ENCODE measurements at regions not wholly inside any gene's neighbourhood (a gene's known extent, or its start where the extent isn't known, plus 50 kb on each side); places are given as distances from the start of the nearest gene placed in this dataset.

GRCh38 chr14:98714626-98715425 is 557.2 kb downstream of the BCL11B start:
- no peaks in the 10 kb centered on the region for H3K36me3 Mint-ChIP-seq
- DNase-seq (ENCODE audit: low spot score in 2 of 2) (no peak), ATAC-seq (ENCODE audit: low read depth) (no peak)
- peaks cover 10% of the 10 kb centered on the region for H3K9me3 Mint-ChIP-seq
- H3K4me1 Mint-ChIP-seq, result no peaks in the 10 kb centered on the region
- no peak overlapping the region for H3K27ac Mint-ChIP-seq
- no peak overlapping the region for H3K4me3 Mint-ChIP-seq
- H3K27me3 Mint-ChIP-seq, result no peaks in the 10 kb centered on the region

GRCh38 chr14:98716133-98716532 is 555.9 kb downstream of the BCL11B start:
- no peak overlapping the region for H3K4me3 Mint-ChIP-seq
- no peaks in the 10 kb centered on the region for H3K4me1 Mint-ChIP-seq
- H3K36me3 Mint-ChIP-seq, result no peaks in the 10 kb centered on the region
- H3K9me3 Mint-ChIP-seq, result peaks cover 6% of the 10 kb centered on the region
- DNase-seq (ENCODE audit: low spot score in 2 of 2) (no peak), ATAC-seq (ENCODE audit: low read depth) (no peak)
- H3K27ac Mint-ChIP-seq, result no peak overlapping the region
- no peaks in the 10 kb centered on the region for H3K27me3 Mint-ChIP-seq

GRCh38 chr14:98721061-98721460 is 550.9 kb downstream of the BCL11B start:
- Mint-ChIP-seq H3K36me3 (no peaks in the 10 kb centered on the region), H3K27ac (no peak overlapping the region), H3K9me3 (peaks cover 9% of the 10 kb centered on the region), H3K27me3 (no peaks in the 10 kb centered on the region), H3K4me3 (no peak overlapping the region), H3K4me1 (no peaks in the 10 kb centered on the region)
- DNase-seq (ENCODE audit: low spot score in 2 of 2), result no peak
- ATAC-seq (ENCODE audit: low read depth), result no peak

GRCh38 chr14:98724734-98725133 is 547.3 kb downstream of the BCL11B start:
- Mint-ChIP-seq H3K4me3 (no peak overlapping the region), H3K27ac (no peak overlapping the region), H3K27me3 (no peaks in the 10 kb centered on the region), H3K9me3 (peaks cover 3% of the 10 kb centered on the region), H3K4me1 (no peaks in the 10 kb centered on the region), H3K36me3 (no peaks in the 10 kb centered on the region)
- no peak for ATAC-seq (ENCODE audit: low read depth)
- no peak for DNase-seq (ENCODE audit: low spot score in 2 of 2)

GRCh38 chr14:98725191-98725590 is 546.8 kb downstream of the BCL11B start:
- Mint-ChIP-seq H3K9me3 (peaks cover 3% of the 10 kb centered on the region), H3K27ac (no peak overlapping the region), H3K27me3 (no peaks in the 10 kb centered on the region), H3K4me3 (no peak overlapping the region), H3K36me3 (no peaks in the 10 kb centered on the region), H3K4me1 (no peaks in the 10 kb centered on the region)
- DNase-seq (ENCODE audit: low spot score in 2 of 2) (no peak), ATAC-seq (ENCODE audit: low read depth) (no peak)

- Mint-ChIP-seq H3K4me1 (no peaks in the 10 kb centered on the region), H3K4me3 (no peak overlapping the region), H3K9me3 (peaks cover 3% of the 10 kb centered on the region), H3K27me3 (no peaks in the 10 kb centered on the region), H3K36me3 (no peaks in the 10 kb centered on the region), H3K27ac (no peak overlapping the region)
- DNase-seq (ENCODE audit: low spot score in 2 of 2) (no peak), ATAC-seq (ENCODE audit: low read depth) (no peak)
Observed at GRCh38 chr14:98725676-98726075, 546.3 kb downstream of the BCL11B start.

- no peak for DNase-seq (ENCODE audit: low spot score in 2 of 2)
- H3K4me3 Mint-ChIP-seq, result no peak overlapping the region
- peaks cover 4% of the 10 kb centered on the region for H3K9me3 Mint-ChIP-seq
- no peaks in the 10 kb centered on the region for H3K4me1 Mint-ChIP-seq
- ATAC-seq (ENCODE audit: low read depth), result no peak
- no peak overlapping the region for H3K27ac Mint-ChIP-seq
- no peaks in the 10 kb centered on the region for H3K27me3 Mint-ChIP-seq
- H3K36me3 Mint-ChIP-seq, result no peaks in the 10 kb centered on the region
Observed at GRCh38 chr14:98726585-98727405, 545.2 kb downstream of the BCL11B start.

GRCh38 chr14:98728024-98728423 is 544.0 kb downstream of the BCL11B start:
- H3K9me3 Mint-ChIP-seq, result peaks cover 5% of the 10 kb centered on the region
- no peaks in the 10 kb centered on the region for H3K36me3 Mint-ChIP-seq
- H3K4me3 Mint-ChIP-seq, result no peak overlapping the region
- H3K27me3 Mint-ChIP-seq, result no peaks in the 10 kb centered on the region
- H3K4me1 Mint-ChIP-seq, result no peaks in the 10 kb centered on the region
- no peak overlapping the region for H3K27ac Mint-ChIP-seq
- ATAC-seq (ENCODE audit: low read depth) (no peak), DNase-seq (ENCODE audit: low spot score in 2 of 2) (no peak)

- H3K27ac Mint-ChIP-seq, result no peak overlapping the region
Observed at GRCh38 chr14:98728836-98729235, 543.2 kb downstream of the BCL11B start.

GRCh38 chr14:98731286-98731685 is 540.7 kb downstream of the BCL11B start:
- H3K27me3 Mint-ChIP-seq, result no peaks in the 10 kb centered on the region
- no peak overlapping the region for H3K4me3 Mint-ChIP-seq
- no peak overlapping the region for H3K27ac Mint-ChIP-seq
- no peaks in the 10 kb centered on the region for H3K4me1 Mint-ChIP-seq
- H3K9me3 Mint-ChIP-seq, result peaks cover 9% of the 10 kb centered on the region
- ATAC-seq (ENCODE audit: low read depth) (no peak), DNase-seq (ENCODE audit: low spot score in 2 of 2) (no peak)
- no peaks in the 10 kb centered on the region for H3K36me3 Mint-ChIP-seq

More at GRCh38 chr14:98728836-98729235, 543.2 kb downstream of the BCL11B start:
- H3K9me3 Mint-ChIP-seq, result peaks cover 8% of the 10 kb centered on the region
- no peak for DNase-seq (ENCODE audit: low spot score in 2 of 2)
- H3K4me1 Mint-ChIP-seq, result no peaks in the 10 kb centered on the region
- no peaks in the 10 kb centered on the region for H3K36me3 Mint-ChIP-seq
- no peak for ATAC-seq (ENCODE audit: low read depth)
- H3K27me3 Mint-ChIP-seq, result no peaks in the 10 kb centered on the region
- no peak overlapping the region for H3K4me3 Mint-ChIP-seq

GRCh38 chr14:98731701-98732100 is 540.3 kb downstream of the BCL11B start:
- Mint-ChIP-seq H3K4me3 (no peak overlapping the region), H3K27me3 (no peaks in the 10 kb centered on the region), H3K27ac (no peak overlapping the region), H3K9me3 (peaks cover 9% of the 10 kb centered on the region), H3K36me3 (no peaks in the 10 kb centered on the region), H3K4me1 (no peaks in the 10 kb centered on the region)
- ATAC-seq (ENCODE audit: low read depth) (no peak), DNase-seq (ENCODE audit: low spot score in 2 of 2) (no peak)

- H3K4me1 Mint-ChIP-seq, result no peaks in the 10 kb centered on the region
- peaks cover 10% of the 10 kb centered on the region for H3K9me3 Mint-ChIP-seq
- no peaks in the 10 kb centered on the region for H3K36me3 Mint-ChIP-seq
- no peak overlapping the region for H3K4me3 Mint-ChIP-seq
- no peak for ATAC-seq (ENCODE audit: low read depth)
- H3K27me3 Mint-ChIP-seq, result no peaks in the 10 kb centered on the region
- no peak overlapping the region for H3K27ac Mint-ChIP-seq
- no peak for DNase-seq (ENCODE audit: low spot score in 2 of 2)
Observed at GRCh38 chr14:98733536-98733935, 538.5 kb downstream of the BCL11B start.

GRCh38 chr14:98736701-98737338 is 535.2 kb downstream of the BCL11B start:
- no peak overlapping the region for H3K27ac Mint-ChIP-seq
- no peaks in the 10 kb centered on the region for H3K36me3 Mint-ChIP-seq
- H3K27me3 Mint-ChIP-seq, result no peaks in the 10 kb centered on the region
- no peak for DNase-seq (ENCODE audit: low spot score in 2 of 2)
- H3K4me1 Mint-ChIP-seq, result no peaks in the 10 kb centered on the region
- H3K9me3 Mint-ChIP-seq, result peaks cover 11% of the 10 kb centered on the region
- no peak overlapping the region for H3K4me3 Mint-ChIP-seq
- no peak for ATAC-seq (ENCODE audit: low read depth)

GRCh38 chr14:98741523-98741922 is 530.5 kb downstream of the BCL11B start:
- ATAC-seq (ENCODE audit: low read depth) (no peak), DNase-seq (ENCODE audit: low spot score in 2 of 2) (no peak)
- H3K4me3 Mint-ChIP-seq, result no peak overlapping the region
- H3K27ac Mint-ChIP-seq, result no peak overlapping the region
- H3K36me3 Mint-ChIP-seq, result no peaks in the 10 kb centered on the region
- no peaks in the 10 kb centered on the region for H3K4me1 Mint-ChIP-seq
- no peaks in the 10 kb centered on the region for H3K27me3 Mint-ChIP-seq
- peaks cover 9% of the 10 kb centered on the region for H3K9me3 Mint-ChIP-seq
